Progenitor cell of endocrine pancreas (in vitro differentiated cells): ENCODE measurements at regions not wholly inside any gene's neighbourhood (a gene's known extent, or its start where the extent isn't known, plus 50 kb on each side); places are given as distances from the start of the nearest gene placed in this dataset.
A peak's percentile ranks its signal among the peaks of the same experiment; 100 is the strongest.

Experiments
- DNase-seq: peaks from one replicate; pipeline ENCODE4 v3.0.0; 2021; ENCODE audit warnings: low spot score; ENCODE audit not compliant: unreplicated experiment
- H3K27ac Mint-ChIP-seq: 2 replicates; pipeline ENCODE4 v1.8.0; 2021; ENCODE audit warnings: mild to moderate bottlenecking, moderate library complexity, mixed read lengths
- H3K27me3 Mint-ChIP-seq: 2 replicates; pipeline ENCODE4 v1.8.0; 2021; ENCODE audit warnings: mixed read lengths
- H3K36me3 Mint-ChIP-seq: 2 replicates; pipeline ENCODE4 v1.8.0; 2022; ENCODE audit warnings: mixed read lengths; ENCODE audit not compliant: insufficient read depth
- H3K4me1 Mint-ChIP-seq: 2 replicates; pipeline ENCODE4 v1.8.0; 2021; ENCODE audit warnings: low read depth, mixed read lengths
- H3K4me3 Mint-ChIP-seq: 2 replicates; pipeline ENCODE4 v1.8.0; 2021; ENCODE audit warnings: low read depth, mild to moderate bottlenecking, moderate library complexity, mixed read lengths
- H3K9me3 Mint-ChIP-seq: 2 replicates; pipeline ENCODE4 v1.8.0; 2021; ENCODE audit warnings: low read depth, mixed read lengths
- CTCF ChIP-seq: fragments of 200-600 bp; sonication (generic); IDR thresholded peaks from one replicate; pipeline ENCODE4 v1.5.0; 2021; ENCODE audit warnings: antibody characterized with exemption, mild to moderate bottlenecking; ENCODE audit not compliant: unreplicated experiment

- no peak overlapping the region for H3K27ac Mint-ChIP-seq
- no peaks in the 10 kb centered on the region for H3K27me3 Mint-ChIP-seq
- no peak for DNase-seq
- no peaks in the 10 kb centered on the region for H3K36me3 Mint-ChIP-seq
- no peaks in the 10 kb centered on the region for H3K4me1 Mint-ChIP-seq
- TF ChIP-seq CTCF: no peak
- no peaks in the 10 kb centered on the region for H3K9me3 Mint-ChIP-seq
- H3K4me3 Mint-ChIP-seq: no peak overlapping the region
Measured at GRCh38 chr4:126954537-126955291, 678.0 kb upstream of the INTU start.

GRCh38 chr4:126955292-126956183 is 677.2 kb upstream of the INTU start:
- Mint-ChIP-seq H3K4me1 (no peaks in the 10 kb centered on the region), H3K4me3 (no peak overlapping the region), H3K9me3 (no peaks in the 10 kb centered on the region), H3K27ac (no peak overlapping the region), H3K36me3 (no peaks in the 10 kb centered on the region), H3K27me3 (no peaks in the 10 kb centered on the region)
- DNase-seq: no peak
- TF ChIP-seq CTCF: no peak

GRCh38 chr4:126956184-126956897 is 676.4 kb upstream of the INTU start:
- Mint-ChIP-seq H3K4me3 (no peak overlapping the region), H3K27ac (peak overlapping the region; percentile 64), H3K36me3 (no peaks in the 10 kb centered on the region), H3K4me1 (no peaks in the 10 kb centered on the region), H3K27me3 (no peaks in the 10 kb centered on the region), H3K9me3 (no peaks in the 10 kb centered on the region)
- TF ChIP-seq CTCF: no peak
- no peak for DNase-seq

- Mint-ChIP-seq H3K36me3 (no peaks in the 10 kb centered on the region), H3K27me3 (no peaks in the 10 kb centered on the region), H3K9me3 (no peaks in the 10 kb centered on the region), H3K4me3 (no peak overlapping the region), H3K4me1 (no peaks in the 10 kb centered on the region), H3K27ac (no peak overlapping the region)
- no peak for DNase-seq
- TF ChIP-seq CTCF: no peak
Measured at GRCh38 chr4:126957556-126957955, 675.2 kb upstream of the INTU start.

GRCh38 chr4:126957987-126958386 is 674.8 kb upstream of the INTU start:
- DNase-seq: no peak
- TF ChIP-seq CTCF: no peak
- Mint-ChIP-seq H3K9me3 (no peaks in the 10 kb centered on the region), H3K27ac (no peak overlapping the region), H3K36me3 (no peaks in the 10 kb centered on the region), H3K4me3 (no peak overlapping the region), H3K27me3 (no peaks in the 10 kb centered on the region), H3K4me1 (no peaks in the 10 kb centered on the region)
